Endodermal cell (in vitro differentiated cells): ENCODE measurements at regions not wholly inside any gene's neighbourhood (a gene's known extent, or its start where the extent isn't known, plus 50 kb on each side); places are given as distances from the start of the nearest gene placed in this dataset.

Experiments used
- DNase-seq: peaks from one replicate; pipeline ENCODE4 v3.0.0-alpha.2; 2017
- H3K27ac ChIP-seq: 2 replicates; pipeline ENCODE4 v1.5.1; 2013; ENCODE audit warnings: mild to moderate bottlenecking, low read depth, low read length, moderate library complexity
- H3K27me3 ChIP-seq: 2 replicates; pipeline ENCODE4 v1.6.1; 2013; ENCODE audit warnings: mild to moderate bottlenecking, low read length, moderate library complexity; ENCODE audit not compliant: insufficient read depth, control insufficient read depth, poor library complexity, severe bottlenecking
- H3K36me3 ChIP-seq: 2 replicates; pipeline ENCODE4 v1.7.0; 2013; ENCODE audit warnings: mild to moderate bottlenecking, low read length, moderate library complexity; ENCODE audit not compliant: control insufficient read depth, insufficient read depth
- H3K4me1 ChIP-seq: one replicate; pipeline ENCODE4 v1.7.0; 2013; ENCODE audit warnings: low read length; ENCODE audit not compliant: control insufficient read depth, insufficient read depth
- H3K4me3 ChIP-seq: 2 replicates; pipeline ENCODE4 v1.5.1; 2013; ENCODE audit warnings: mild to moderate bottlenecking, low read length, moderate library complexity
- H3K9ac ChIP-seq: 2 replicates; pipeline ENCODE4 v1.6.1; 2013; ENCODE audit warnings: mild to moderate bottlenecking, low read length, moderate library complexity; ENCODE audit not compliant: poor library complexity, severe bottlenecking; ENCODE audit errors: extremely low read depth
- H3K9me3 ChIP-seq: 2 replicates; pipeline ENCODE4 v1.6.1; 2013; ENCODE audit warnings: mild to moderate bottlenecking, low read length, moderate library complexity; ENCODE audit not compliant: control insufficient read depth
- H3K27ac Mint-ChIP-seq: 2 replicates; pipeline ENCODE4 v1.8.0; 2020; ENCODE audit warnings: mixed read lengths
- H3K27me3 Mint-ChIP-seq: 2 replicates; pipeline ENCODE4 v1.8.0; 2021; ENCODE audit warnings: mild to moderate bottlenecking, mixed read lengths; ENCODE audit not compliant: insufficient read depth
- H3K36me3 Mint-ChIP-seq: 2 replicates; pipeline ENCODE4 v1.8.0; 2020; ENCODE audit warnings: low read depth, mixed read lengths
- H3K4me1 Mint-ChIP-seq: 2 replicates; pipeline ENCODE4 v1.8.0; 2020; ENCODE audit warnings: mixed read lengths
- H3K4me3 Mint-ChIP-seq: 2 replicates; pipeline ENCODE4 v1.8.0; 2020; ENCODE audit warnings: mild to moderate bottlenecking, moderate library complexity, mixed read lengths
- H3K9me3 Mint-ChIP-seq: 2 replicates; pipeline ENCODE4 v1.8.0; 2020; ENCODE audit warnings: mild to moderate bottlenecking, mixed read lengths
- WGBS, 2 experiments: methylation state at CpG; one replicate each; pipeline versions ENCODE4 v1.1.5 to v1.1.7; 2013; ENCODE audit warnings: missing lambda C conversion rate in 2 of 2, mixed read lengths in 1 of 2; ENCODE audit not compliant: insufficient coverage in 1 of 2, insufficient read length in 1 of 2; 5-methylcytosine and 5-hydroxymethylcytosine counted together
- TF ChIP-seq, protein P1 (sequence below): fragments of 200-600 bp; sonication (generic); conservative IDR thresholded peaks from 2 replicates; pipeline ENCODE4 v1.5.0; 2021; ENCODE audit warnings: antibody characterized with exemption, mild to moderate bottlenecking

DNA sequence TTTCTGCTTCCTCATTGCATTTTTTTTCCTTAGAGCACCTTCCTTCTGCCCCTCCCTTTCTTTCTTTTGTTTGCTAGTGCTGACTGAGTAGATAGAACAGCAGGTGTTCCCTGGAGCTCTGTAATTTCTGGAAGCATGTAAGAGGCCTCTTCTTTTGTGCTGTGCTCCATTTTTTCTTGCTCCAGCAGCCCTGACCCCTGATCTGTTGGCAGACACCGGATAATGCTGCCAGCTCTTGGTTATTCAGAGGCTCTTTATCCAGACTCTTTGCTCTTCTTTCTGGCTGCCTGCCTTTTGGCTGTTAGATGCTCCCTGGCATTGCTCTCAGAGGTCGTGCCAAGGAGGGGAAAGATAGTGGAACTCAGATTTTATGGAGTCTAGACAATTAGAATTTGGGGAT is 104.4 kb upstream of the RBMS3 start:
- 60 to 61% methylated on average over 1 to 2 of the region's 2 CpGs for WGBS, 2 experiments
- H3K27ac ChIP-seq: peak overlapping the region; percentile 12
- DNase-seq: peak; percentile 47
- TF ChIP-seq, protein P1, sequence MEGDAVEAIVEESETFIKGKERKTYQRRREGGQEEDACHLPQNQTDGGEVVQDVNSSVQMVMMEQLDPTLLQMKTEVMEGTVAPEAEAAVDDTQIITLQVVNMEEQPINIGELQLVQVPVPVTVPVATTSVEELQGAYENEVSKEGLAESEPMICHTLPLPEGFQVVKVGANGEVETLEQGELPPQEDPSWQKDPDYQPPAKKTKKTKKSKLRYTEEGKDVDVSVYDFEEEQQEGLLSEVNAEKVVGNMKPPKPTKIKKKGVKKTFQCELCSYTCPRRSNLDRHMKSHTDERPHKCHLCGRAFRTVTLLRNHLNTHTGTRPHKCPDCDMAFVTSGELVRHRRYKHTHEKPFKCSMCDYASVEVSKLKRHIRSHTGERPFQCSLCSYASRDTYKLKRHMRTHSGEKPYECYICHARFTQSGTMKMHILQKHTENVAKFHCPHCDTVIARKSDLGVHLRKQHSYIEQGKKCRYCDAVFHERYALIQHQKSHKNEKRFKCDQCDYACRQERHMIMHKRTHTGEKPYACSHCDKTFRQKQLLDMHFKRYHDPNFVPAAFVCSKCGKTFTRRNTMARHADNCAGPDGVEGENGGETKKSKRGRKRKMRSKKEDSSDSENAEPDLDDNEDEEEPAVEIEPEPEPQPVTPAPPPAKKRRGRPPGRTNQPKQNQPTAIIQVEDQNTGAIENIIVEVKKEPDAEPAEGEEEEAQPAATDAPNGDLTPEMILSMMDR: no peak
- Mint-ChIP-seq H3K4me1 (peaks cover 22% of the 10 kb centered on the region), H3K27ac (no peak overlapping the region), H3K4me3 (no peak overlapping the region), H3K27me3 (peaks cover 8% of the 10 kb centered on the region), H3K9me3 (no peaks in the 10 kb centered on the region), H3K36me3 (no peaks in the 10 kb centered on the region)
- H3K4me3 ChIP-seq: no peak overlapping the region
- no peaks in the 10 kb centered on the region for H3K36me3 ChIP-seq
- no peak overlapping the region for H3K9ac ChIP-seq
- peaks cover 14% of the 10 kb centered on the region for H3K27me3 ChIP-seq
- H3K4me1 ChIP-seq: peaks cover 9% of the 10 kb centered on the region
- no peaks in the 10 kb centered on the region for H3K9me3 ChIP-seq

DNA sequence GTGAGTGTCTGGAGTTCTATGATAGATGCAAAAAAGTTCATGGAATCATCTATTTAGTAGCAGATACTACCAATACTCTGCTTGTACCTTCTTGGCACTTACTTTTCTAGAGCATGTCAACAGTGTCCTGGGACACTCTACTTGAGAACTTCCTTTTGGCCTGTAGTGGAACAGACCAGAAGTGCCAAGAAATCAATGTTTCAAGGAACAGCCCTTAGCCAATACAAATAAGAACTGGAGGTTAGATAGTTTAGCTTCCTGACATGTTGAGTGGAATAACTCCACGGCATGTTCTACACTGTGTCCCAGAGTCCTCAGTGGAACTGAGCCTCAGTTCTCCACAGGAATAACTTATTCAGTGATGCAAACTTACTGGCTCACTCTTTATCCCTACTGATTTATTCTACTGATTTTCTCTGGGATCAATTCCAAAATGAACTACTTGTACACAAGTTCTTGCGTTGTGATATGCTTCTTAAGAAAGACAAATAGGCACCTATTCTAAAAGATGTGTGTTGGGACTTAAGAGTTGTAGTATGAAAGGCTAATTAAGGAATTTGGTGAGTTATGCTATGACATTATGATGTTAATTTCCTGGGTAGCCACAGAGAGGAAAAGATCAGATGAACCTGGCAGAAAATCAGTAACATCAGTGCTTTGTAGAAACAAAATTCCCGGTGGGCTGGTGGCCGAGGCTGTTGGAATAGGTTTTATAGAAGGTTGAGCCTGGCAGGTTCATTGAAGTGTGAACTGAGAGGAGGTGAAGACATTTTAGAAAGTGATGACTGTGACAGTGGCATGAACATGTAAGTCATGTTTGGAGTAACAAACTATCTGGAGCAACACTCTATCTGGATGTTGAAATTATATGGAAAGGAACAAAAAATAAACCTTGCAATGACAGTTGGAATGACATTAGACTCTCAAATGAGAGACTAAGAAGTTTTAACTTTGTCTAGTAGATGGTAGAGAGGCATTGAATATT is 101.8 kb upstream of the RBMS3 start:
- no peak overlapping the region for H3K9ac ChIP-seq
- Mint-ChIP-seq H3K9me3 (no peaks in the 10 kb centered on the region), H3K27me3 (peaks cover 15% of the 10 kb centered on the region), H3K27ac (no peak overlapping the region), H3K4me1 (peaks cover 23% of the 10 kb centered on the region), H3K4me3 (no peak overlapping the region), H3K36me3 (no peaks in the 10 kb centered on the region)
- WGBS, 2 experiments: 88 to 95% methylated on average over 3 to 4 of the region's 4 CpGs
- TF ChIP-seq, protein P1: no peak
- DNase-seq: no peak
- peaks cover 9% of the 10 kb centered on the region for H3K4me1 ChIP-seq
- H3K36me3 ChIP-seq: no peaks in the 10 kb centered on the region
- no peaks in the 10 kb centered on the region for H3K9me3 ChIP-seq
- peaks cover 40% of the 10 kb centered on the region for H3K27me3 ChIP-seq
- no peak overlapping the region for H3K4me3 ChIP-seq
- no peak overlapping the region for H3K27ac ChIP-seq

DNA sequence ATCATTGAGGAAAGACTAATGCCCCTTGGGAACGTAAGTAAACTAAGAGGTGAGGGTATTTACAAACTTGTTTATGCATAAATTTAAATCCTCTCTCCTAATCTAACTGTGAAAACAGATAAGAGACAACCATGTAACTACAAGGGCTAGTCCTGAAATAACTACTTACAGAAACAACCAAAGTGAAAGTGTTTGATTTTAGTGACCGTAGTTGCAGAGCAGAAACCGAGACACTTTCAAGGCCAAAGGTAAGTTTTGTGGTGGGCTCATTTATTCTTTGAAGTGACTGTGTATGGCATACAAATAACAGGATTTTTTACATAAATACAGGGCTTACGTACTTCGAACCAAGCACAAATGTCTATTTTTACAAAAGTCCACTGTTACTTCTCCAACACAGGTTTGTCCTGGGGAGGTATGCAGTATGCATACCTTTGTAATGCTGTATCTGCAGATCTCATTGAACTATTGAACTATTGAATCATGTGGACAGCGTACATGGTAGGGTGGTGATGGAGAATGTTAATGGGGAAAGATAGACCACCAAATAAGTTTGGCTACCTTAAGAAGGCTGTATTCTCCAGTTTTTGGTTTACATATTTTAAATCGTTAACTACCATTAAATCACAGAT is 99.6 kb upstream of the RBMS3 start:
- Mint-ChIP-seq H3K27ac (no peak overlapping the region), H3K4me1 (peaks cover 19% of the 10 kb centered on the region), H3K27me3 (peaks cover 15% of the 10 kb centered on the region), H3K9me3 (no peaks in the 10 kb centered on the region), H3K36me3 (no peaks in the 10 kb centered on the region), H3K4me3 (no peak overlapping the region)
- no peak for DNase-seq
- H3K27ac ChIP-seq: no peak overlapping the region
- H3K36me3 ChIP-seq: no peaks in the 10 kb centered on the region
- no peak overlapping the region for H3K9ac ChIP-seq
- H3K27me3 ChIP-seq: peaks cover 43% of the 10 kb centered on the region
- H3K4me3 ChIP-seq: no peak overlapping the region
- H3K4me1 ChIP-seq: peaks cover 8% of the 10 kb centered on the region
- H3K9me3 ChIP-seq: no peaks in the 10 kb centered on the region
- TF ChIP-seq, protein P1: no peak
- WGBS, 2 experiments: 77 to 100% methylated on average over 2 to 7 of the region's 7 CpGs
